PC-3 (cell line): ENCODE measurements at regions not wholly inside any gene's neighbourhood (a gene's known extent, or its start where the extent isn't known, plus 50 kb on each side); places are given as distances from the start of the nearest gene placed in this dataset.
A peak's percentile ranks its signal among the peaks of the same experiment; 100 is the strongest.

Experiments
- ATAC-seq: fragments of 200-7000 bp; cut with Tn5 transposase; 2 replicates; pipeline ENCODE4 v1.9.1; 2020; ENCODE audit warnings: mild to moderate bottlenecking, moderate library complexity
- BruUV-seq: library from RNA; stranded (reverse); fragments of 400-500 nt; replicated peaks from 2 replicates; lab custom pipeline; 2021; lab: Mats Ljungman, UMichigan
- CTCF ChIA-PET: fragments of 300-600 bp; sonication (Branson Sonifier 250); formaldehyde crosslinking; loops from one replicate; lab custom pipeline; 2022; ENCODE audit warnings: antibody characterized with exemption; lab: Charles Lee
- POLR2A ChIA-PET: fragments of 300-600 bp; sonication (Branson Sonifier 250); formaldehyde crosslinking; loops from one replicate; lab custom pipeline; 2022; ENCODE audit warnings: antibody characterized with exemption; ENCODE audit not compliant: unreplicated experiment; lab: Charles Lee
- DNase-seq: peaks from one replicate; pipeline ENCODE4 v3.0.0-alpha.2; 2015
- H2AFZ ChIP-seq: fragments of 300-600 bp; sonication (generic); 2 replicates; pipeline ENCODE4 v1.6.0; 2016; ENCODE audit warnings: antibody characterized with exemption, low read length
- H3F3A ChIP-seq: fragments of 300-600 bp; sonication (generic); one replicate; pipeline ENCODE4 v1.6.0; 2017; ENCODE audit warnings: antibody characterized with exemption, low read length, control low read depth, mild to moderate bottlenecking; ENCODE audit not compliant: unreplicated experiment
- H3K27ac ChIP-seq: fragments of 300-600 bp; sonication (generic); 2 replicates; pipeline ENCODE4 v1.5.1; 2016; ENCODE audit warnings: mild to moderate bottlenecking, low read length
- H3K27me3 ChIP-seq: fragments of 300-600 bp; sonication (generic); 2 replicates; pipeline ENCODE4 v1.6.1; 2016; ENCODE audit warnings: low read length, mixed read lengths
- H3K36me3 ChIP-seq: fragments of 300-600 bp; sonication (generic); 2 replicates; pipeline ENCODE4 v1.6.1; 2016; ENCODE audit warnings: low read depth, mixed run types, low read length, mixed read lengths
- H3K4me1 ChIP-seq: fragments of 300-600 bp; sonication (generic); 2 replicates; pipeline ENCODE4 v1.5.1; 2016; ENCODE audit warnings: low read length; ENCODE audit not compliant: insufficient read depth
- H3K4me2 ChIP-seq: fragments of 300-600 bp; sonication (generic); 2 replicates; pipeline ENCODE4 v1.6.0; 2016; ENCODE audit warnings: low read length
- H3K4me3 ChIP-seq: fragments of 300-600 bp; sonication (generic); 2 replicates; pipeline ENCODE4 v1.5.1; 2016; ENCODE audit warnings: mild to moderate bottlenecking, low read length, mixed read lengths
- H3K79me2 ChIP-seq: fragments of 300-600 bp; sonication (generic); 2 replicates; pipeline ENCODE4 v1.6.1; 2017; ENCODE audit warnings: low read length, mixed read lengths
- H3K9ac ChIP-seq: fragments of 300-600 bp; sonication (generic); 2 replicates; pipeline ENCODE4 v1.6.0; 2016; ENCODE audit warnings: mild to moderate bottlenecking, low read length
- H3K9me2 ChIP-seq: fragments of 300-600 bp; sonication (generic); replicated peaks from 2 replicates; pipeline ENCODE4 v1.6.1; 2016; ENCODE audit warnings: mixed run types, low read length, mixed read lengths
- H3K9me3 ChIP-seq: fragments of 300-600 bp; sonication (generic); 2 replicates; pipeline ENCODE4 v1.6.1; 2016; ENCODE audit warnings: low read length, mixed read lengths
- H4K20me1 ChIP-seq: fragments of 300-600 bp; sonication (generic); 2 replicates; pipeline ENCODE4 v1.6.1; 2016; ENCODE audit warnings: low read length, mixed read lengths
- EZH2 ChIP-seq: fragments of 300-600 bp; sonication (generic); IDR thresholded peaks from one replicate; pipeline ENCODE4 v1.6.1; 2017; ENCODE audit warnings: antibody characterized with exemption, mild to moderate bottlenecking, low read length; ENCODE audit not compliant: unreplicated experiment
- EZH2phosphoT487 ChIP-seq: fragments of 300-600 bp; sonication (generic); IDR thresholded peaks from 2 replicates; pipeline ENCODE4 v1.6.1; 2018; ENCODE audit warnings: mild to moderate bottlenecking, antibody characterized with exemption, low read length, borderline replicate concordance
- intact Hi-C: fragments of 100-400 bp; cut with micrococcal nuclease; formaldehyde crosslinking; loops from 2 replicates; pipeline ENCODE4 v1.9.0; 2023
- TF ChIP-seq, protein P1 (sequence below): fragments of 300-600 bp; sonication (generic); conservative IDR thresholded peaks from 2 replicates; pipeline ENCODE4 v1.5.1; 2017; ENCODE audit warnings: antibody characterized with exemption, low read depth, mild to moderate bottlenecking, low read length

DNA sequence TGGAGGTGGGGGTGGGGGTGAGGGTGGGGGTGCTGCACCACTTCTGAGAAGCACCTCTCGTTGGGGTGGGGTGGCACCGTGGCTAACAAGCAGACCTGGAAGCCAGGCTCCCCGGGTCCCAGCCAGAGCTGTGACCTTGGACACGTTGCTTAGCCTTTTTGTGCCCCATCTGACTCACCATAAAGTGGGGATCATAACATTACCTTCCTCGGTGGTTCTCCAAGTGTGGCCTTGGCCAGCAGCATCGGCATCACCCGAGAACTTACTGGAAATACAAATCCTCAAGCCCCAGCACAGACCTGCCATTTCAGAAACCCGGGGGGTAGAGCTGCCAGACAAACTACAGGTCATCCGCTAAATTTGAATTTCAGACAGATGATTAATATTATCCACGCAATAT lies 58.7 kb upstream of the SLC66A3 start:
- H3K9ac ChIP-seq, result no peak overlapping the region
- H3K4me1 ChIP-seq, result peaks cover 13% of the 10 kb centered on the region; the same call in 1 of the 2 replicates
- no peaks in the 10 kb centered on the region for H3K79me2 ChIP-seq
- no peak overlapping the region for H3K4me3 ChIP-seq
- H3K36me3 ChIP-seq, result no peaks in the 10 kb centered on the region
- no TSS peak for BruUV-seq
- no peak overlapping the region for H2AFZ ChIP-seq
- no peak overlapping the region for H3K4me2 ChIP-seq
- no peak for DNase-seq
- POLR2A ChIA-PET, result no interaction called here
- no peak for ATAC-seq
- CTCF ChIA-PET, result no interaction called here
- no peaks in the 10 kb centered on the region for H3K9me2 ChIP-seq
- no peaks in the 10 kb centered on the region for H4K20me1 ChIP-seq
- H3K27ac ChIP-seq, result no peak overlapping the region
- TF ChIP-seq, protein P1, sequence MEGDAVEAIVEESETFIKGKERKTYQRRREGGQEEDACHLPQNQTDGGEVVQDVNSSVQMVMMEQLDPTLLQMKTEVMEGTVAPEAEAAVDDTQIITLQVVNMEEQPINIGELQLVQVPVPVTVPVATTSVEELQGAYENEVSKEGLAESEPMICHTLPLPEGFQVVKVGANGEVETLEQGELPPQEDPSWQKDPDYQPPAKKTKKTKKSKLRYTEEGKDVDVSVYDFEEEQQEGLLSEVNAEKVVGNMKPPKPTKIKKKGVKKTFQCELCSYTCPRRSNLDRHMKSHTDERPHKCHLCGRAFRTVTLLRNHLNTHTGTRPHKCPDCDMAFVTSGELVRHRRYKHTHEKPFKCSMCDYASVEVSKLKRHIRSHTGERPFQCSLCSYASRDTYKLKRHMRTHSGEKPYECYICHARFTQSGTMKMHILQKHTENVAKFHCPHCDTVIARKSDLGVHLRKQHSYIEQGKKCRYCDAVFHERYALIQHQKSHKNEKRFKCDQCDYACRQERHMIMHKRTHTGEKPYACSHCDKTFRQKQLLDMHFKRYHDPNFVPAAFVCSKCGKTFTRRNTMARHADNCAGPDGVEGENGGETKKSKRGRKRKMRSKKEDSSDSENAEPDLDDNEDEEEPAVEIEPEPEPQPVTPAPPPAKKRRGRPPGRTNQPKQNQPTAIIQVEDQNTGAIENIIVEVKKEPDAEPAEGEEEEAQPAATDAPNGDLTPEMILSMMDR, result no peak
- TF ChIP-seq EZH2, result no peak
- TF ChIP-seq EZH2phosphoT487, result no peak
- intact Hi-C loops, result no loop called here
- H3F3A ChIP-seq, result no peaks in the 10 kb centered on the region
- no peaks in the 10 kb centered on the region for H3K27me3 ChIP-seq
- no peaks in the 10 kb centered on the region for H3K9me3 ChIP-seq

GRCh38 chr2:11097038-11097720 lies 58.1 kb upstream of the SLC66A3 start:
- Histone ChIP-seq H3K27me3 (no peaks in the 10 kb centered on the region), H3K36me3 (no peaks in the 10 kb centered on the region), H3K9me3 (no peaks in the 10 kb centered on the region), H3F3A (no peaks in the 10 kb centered on the region), H3K4me2 (no peak overlapping the region), H3K4me3 (no peak overlapping the region), H4K20me1 (no peaks in the 10 kb centered on the region), H2AFZ (peak overlapping the region; percentile 41; the same call in 1 of the 2 replicates), H3K9me2 (no peaks in the 10 kb centered on the region), H3K79me2 (no peaks in the 10 kb centered on the region), H3K27ac (no peak overlapping the region), H3K9ac (no peak overlapping the region), H3K4me1 (peaks cover 13% of the 10 kb centered on the region; the same call in 1 of the 2 replicates)
- TF ChIP-seq EZH2phosphoT487 (no peak), EZH2 (no peak)
- TF ChIP-seq, protein P1, result no peak
- peak; percentile 38; the same call in 1 of the 2 replicates for ATAC-seq
- ChIA-PET CTCF (no interaction called here), POLR2A (interaction anchor here (0.6 kb wide), 1 partner anchor 861 kb away, joined by 4 read pairs; no protein-coding TSS in a partner anchor)
- peak; percentile 72 for DNase-seq
- intact Hi-C loops, result no loop called here
- no TSS peak for BruUV-seq

DNA sequence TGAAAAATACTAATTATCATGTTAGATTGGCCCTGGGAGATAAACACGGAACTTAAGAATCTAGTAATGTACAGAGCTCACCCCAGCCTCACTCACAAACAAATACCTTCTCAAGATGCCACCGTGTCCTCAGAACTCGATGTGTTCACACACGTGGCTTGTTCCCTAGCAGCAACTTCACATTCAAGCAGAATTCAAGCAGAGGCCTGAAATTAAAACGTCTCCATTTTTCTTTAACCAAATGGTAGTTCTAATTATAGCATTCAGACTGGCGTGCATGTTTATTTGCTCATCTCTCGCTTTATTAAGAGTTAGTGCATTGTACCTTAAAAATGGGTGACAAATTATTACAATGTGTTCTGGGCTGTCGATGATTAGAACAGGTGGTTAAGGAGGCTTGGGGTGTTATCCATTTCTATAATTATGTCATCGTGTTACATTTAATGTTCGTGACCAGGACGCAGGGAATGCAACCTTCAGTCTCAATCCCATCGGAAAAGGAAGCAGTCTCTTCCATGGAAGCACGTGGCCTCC lies 57.3 kb upstream of the SLC66A3 start:
- H4K20me1 ChIP-seq, result no peaks in the 10 kb centered on the region
- H3K79me2 ChIP-seq, result no peaks in the 10 kb centered on the region
- H3K27ac ChIP-seq, result no peak overlapping the region
- intact Hi-C loops, result no loop called here
- H2AFZ ChIP-seq, result peak overlapping the region; percentile 41; the same call in 1 of the 2 replicates
- H3K36me3 ChIP-seq, result no peaks in the 10 kb centered on the region
- H3K9me2 ChIP-seq, result no peaks in the 10 kb centered on the region
- no peaks in the 10 kb centered on the region for H3F3A ChIP-seq
- TF ChIP-seq EZH2phosphoT487 (no peak), EZH2 (no peak)
- TF ChIP-seq, protein P1, result no peak
- no TSS peak for BruUV-seq
- DNase-seq (no peak), ATAC-seq (no peak)
- ChIA-PET CTCF (no interaction called here), POLR2A (no interaction called here)
- no peak overlapping the region for H3K4me2 ChIP-seq
- no peak overlapping the region for H3K4me3 ChIP-seq
- H3K27me3 ChIP-seq, result no peaks in the 10 kb centered on the region
- no peak overlapping the region for H3K9ac ChIP-seq
- peaks cover 13% of the 10 kb centered on the region; the same call in 1 of the 2 replicates for H3K4me1 ChIP-seq
- no peaks in the 10 kb centered on the region for H3K9me3 ChIP-seq
